ENCODE measurements at regions not wholly inside any gene's neighbourhood (a gene's known extent, or its start where the extent isn't known, plus 50 kb on each side); places are given as distances from the start of the nearest gene placed in this dataset.
"Not testable (repeated sequence)": the region's sequence is repeated elsewhere in the genome, so short reads cannot be mapped to it uniquely, and the experiment has no call there.

DNA sequence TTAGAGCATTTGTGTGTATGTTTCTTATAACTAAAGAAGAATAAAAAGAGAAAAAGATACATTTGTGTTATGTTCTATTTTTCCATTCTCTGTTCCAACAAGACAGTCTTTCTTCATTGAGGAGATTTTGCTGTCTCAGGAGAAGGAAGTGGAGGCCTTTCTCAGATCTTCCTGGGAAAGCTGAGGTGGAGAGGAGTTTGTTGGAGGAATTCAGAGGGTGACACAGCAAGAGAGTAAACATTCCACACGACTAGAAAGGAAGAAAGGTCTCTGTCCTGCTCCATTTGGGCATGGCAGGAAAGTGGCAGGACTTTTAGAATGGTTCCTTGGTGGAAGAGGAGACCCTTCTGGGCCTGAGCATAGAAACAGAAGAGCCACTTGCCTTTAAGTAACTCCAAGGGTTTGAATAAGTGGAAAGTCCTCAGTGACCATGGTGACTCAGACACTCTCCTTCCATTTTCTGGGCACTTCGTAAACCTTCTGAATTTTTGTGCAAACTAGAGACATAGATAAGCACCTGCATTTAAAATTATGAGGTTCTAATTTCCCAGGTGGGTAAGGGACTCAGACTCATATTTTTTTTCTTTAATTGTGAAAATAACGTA lies 52.3 kb upstream of the COL5A2 start:
- H3K27me3 ChIP-seq (ENCODE audit: insufficient read depth, insufficient read length): no peaks in the 10 kb centered on the region
- H3K36me3 ChIP-seq (ENCODE audit: insufficient read depth, insufficient read length, low read length): no peaks in the 10 kb centered on the region
- no peak for DNase-seq (ENCODE audit: low read depth, low spot score)
- no peak overlapping the region for H3K4me3 ChIP-seq (ENCODE audit: insufficient read length, low read depth)
- H3K9ac ChIP-seq (ENCODE audit: insufficient read length, low read depth): no peak overlapping the region
- no peak for TF ChIP-seq YY1 (IDR thresholded peaks at IDR 0.05; ENCODE audit: insufficient read depth, insufficient read length)
- no peak for TF ChIP-seq SUZ12 (IDR thresholded peaks at IDR 0.05; ENCODE audit: extremely low read depth, insufficient read depth, insufficient read length)
- TF ChIP-seq ZNF274 (IDR thresholded peaks at IDR 0.05; ENCODE audit: low read depth, low read length): no peak
- H3K9me3 ChIP-seq (ENCODE audit: insufficient read depth, low read length): no peaks in the 10 kb centered on the region
- no peaks in the 10 kb centered on the region for H3K4me1 ChIP-seq (ENCODE audit: insufficient read depth, insufficient read length)

DNA sequence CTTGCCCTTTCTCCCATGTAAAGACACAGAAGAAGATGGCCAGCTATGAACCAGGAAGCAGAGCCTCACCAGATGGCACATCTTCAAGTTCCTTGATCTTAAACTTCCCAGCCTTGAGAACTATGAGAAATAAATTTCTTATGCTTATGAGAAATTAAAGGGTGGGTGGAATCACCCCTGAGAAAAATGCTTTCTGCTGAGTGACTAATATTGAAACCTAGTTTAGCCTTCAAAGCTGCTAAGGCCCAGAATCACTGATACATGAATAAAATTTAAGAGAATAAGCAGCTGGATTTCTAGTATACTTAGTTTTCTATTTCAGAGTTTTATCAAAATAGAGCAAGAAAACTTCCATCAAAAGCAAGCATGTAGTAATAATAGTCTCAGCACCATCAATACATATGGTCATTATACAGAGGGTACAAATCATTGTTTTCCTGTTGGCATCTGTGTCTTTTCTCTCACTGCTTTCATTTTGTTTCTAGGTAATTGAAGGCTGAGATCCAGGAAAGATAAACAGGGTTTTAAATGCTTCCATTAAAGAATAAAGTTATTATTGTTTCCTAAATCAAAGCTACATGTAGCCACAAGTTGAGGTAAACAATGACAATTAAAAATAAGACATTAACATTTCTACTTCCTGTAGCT lies 53.3 kb upstream of the COL5A2 start:
- H3K27me3 ChIP-seq (ENCODE audit: insufficient read depth, insufficient read length): no peaks in the 10 kb centered on the region
- no peak for TF ChIP-seq SUZ12 (IDR thresholded peaks at IDR 0.05; ENCODE audit: extremely low read depth, insufficient read depth, insufficient read length)
- no peak for TF ChIP-seq YY1 (IDR thresholded peaks at IDR 0.05; ENCODE audit: insufficient read depth, insufficient read length)
- TF ChIP-seq ZNF274 (IDR thresholded peaks at IDR 0.05; ENCODE audit: low read depth, low read length): no peak
- no peaks in the 10 kb centered on the region for H3K36me3 ChIP-seq (ENCODE audit: insufficient read depth, insufficient read length, low read length)
- no peaks in the 10 kb centered on the region for H3K4me1 ChIP-seq (ENCODE audit: insufficient read depth, insufficient read length)
- no peak for DNase-seq (ENCODE audit: low read depth, low spot score)
- no peak overlapping the region for H3K4me3 ChIP-seq (ENCODE audit: insufficient read length, low read depth)
- no peaks in the 10 kb centered on the region for H3K9me3 ChIP-seq (ENCODE audit: insufficient read depth, low read length)
- H3K9ac ChIP-seq (ENCODE audit: insufficient read length, low read depth): no peak overlapping the region

DNA sequence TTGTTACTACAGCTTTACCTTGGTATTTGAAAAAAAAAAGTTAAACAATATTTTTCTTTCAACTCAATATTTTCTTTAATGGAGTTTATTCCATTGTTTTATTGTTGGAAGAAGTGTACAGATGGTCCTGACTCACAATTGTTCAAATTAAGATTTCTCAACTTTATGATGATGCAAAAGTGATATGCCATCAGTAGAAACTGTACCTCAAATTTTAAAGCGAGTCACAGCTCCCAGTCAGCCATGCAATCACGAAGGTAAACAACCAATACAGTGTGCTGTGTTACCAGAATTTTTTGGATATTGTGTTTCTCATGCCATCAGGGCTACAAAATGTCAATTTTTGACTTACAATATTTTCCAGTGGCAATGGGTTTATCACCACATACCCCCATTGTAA lies 54.0 kb upstream of the COL5A2 start:
- Histone ChIP-seq H3K4me3 (ENCODE audit: insufficient read length, low read depth) (no peak overlapping the region), H3K27me3 (ENCODE audit: insufficient read depth, insufficient read length) (no peaks in the 10 kb centered on the region), H3K9ac (ENCODE audit: insufficient read length, low read depth) (no peak overlapping the region), H3K9me3 (ENCODE audit: insufficient read depth, low read length) (no peaks in the 10 kb centered on the region), H3K4me1 (ENCODE audit: insufficient read depth, insufficient read length) (no peaks in the 10 kb centered on the region), H3K36me3 (ENCODE audit: insufficient read depth, insufficient read length, low read length) (no peaks in the 10 kb centered on the region)
- TF ChIP-seq ZNF274 (IDR thresholded peaks at IDR 0.05; ENCODE audit: low read depth, low read length) (no peak), SUZ12 (IDR thresholded peaks at IDR 0.05; ENCODE audit: extremely low read depth, insufficient read depth, insufficient read length) (no peak), YY1 (IDR thresholded peaks at IDR 0.05; ENCODE audit: insufficient read depth, insufficient read length) (no peak)
- no peak for DNase-seq (ENCODE audit: low read depth, low spot score)

DNA sequence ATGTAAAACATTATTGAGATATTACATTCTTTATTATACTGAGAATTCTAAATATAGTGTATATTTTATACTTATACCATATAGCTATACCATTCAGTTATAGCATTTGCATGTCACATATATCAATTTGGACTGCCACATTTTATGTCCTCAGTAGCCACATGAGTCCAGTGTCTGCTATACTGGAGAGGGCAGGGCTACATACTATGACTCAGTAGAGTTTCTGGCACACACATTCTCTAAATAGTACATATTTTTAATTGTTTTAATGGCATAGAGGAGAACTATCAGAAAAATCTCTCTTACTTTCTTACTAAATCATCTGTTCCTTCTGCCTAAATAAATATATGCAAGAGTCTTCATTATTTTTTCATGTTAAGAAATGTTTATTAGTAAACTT lies 55.4 kb upstream of the COL5A2 start:
- Histone ChIP-seq H3K4me1 (ENCODE audit: insufficient read depth, insufficient read length) (no peaks in the 10 kb centered on the region), H3K36me3 (ENCODE audit: insufficient read depth, insufficient read length, low read length) (no peaks in the 10 kb centered on the region), H3K9me3 (ENCODE audit: insufficient read depth, low read length) (no peaks in the 10 kb centered on the region), H3K27me3 (ENCODE audit: insufficient read depth, insufficient read length) (no peaks in the 10 kb centered on the region), H3K4me3 (ENCODE audit: insufficient read length, low read depth) (no peak overlapping the region), H3K9ac (ENCODE audit: insufficient read length, low read depth) (no peak overlapping the region)
- TF ChIP-seq SUZ12 (IDR thresholded peaks at IDR 0.05; ENCODE audit: extremely low read depth, insufficient read depth, insufficient read length) (no peak), ZNF274 (IDR thresholded peaks at IDR 0.05; ENCODE audit: low read depth, low read length) (no peak), YY1 (IDR thresholded peaks at IDR 0.05; ENCODE audit: insufficient read depth, insufficient read length) (no peak)
- no peak for DNase-seq (ENCODE audit: low read depth, low spot score)

DNA sequence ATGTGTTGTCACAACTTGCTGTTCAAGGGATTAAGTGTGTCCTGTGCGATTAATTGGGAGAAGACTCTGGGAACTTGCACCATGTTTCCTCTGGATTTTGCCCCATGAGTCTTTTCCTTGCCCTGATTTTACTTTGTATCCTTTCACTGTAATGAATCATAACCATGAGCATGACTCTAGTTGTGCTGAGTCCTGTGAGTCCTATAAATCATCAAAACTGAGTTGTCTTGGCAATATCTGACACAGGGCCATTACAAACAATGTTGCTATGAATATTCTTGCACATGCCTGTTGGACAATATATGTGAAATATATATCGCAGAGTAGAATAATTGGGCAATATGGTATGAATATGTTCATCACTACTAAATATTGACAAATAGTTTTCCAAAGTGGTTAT lies 56.5 kb upstream of the COL5A2 start:
- H3K4me3 ChIP-seq (ENCODE audit: insufficient read length, low read depth): no peak overlapping the region
- no peak for DNase-seq (ENCODE audit: low read depth, low spot score)
- TF ChIP-seq ZNF274 (IDR thresholded peaks at IDR 0.05; ENCODE audit: low read depth, low read length) (no peak), SUZ12 (IDR thresholded peaks at IDR 0.05; ENCODE audit: extremely low read depth, insufficient read depth, insufficient read length) (no peak), YY1 (IDR thresholded peaks at IDR 0.05; ENCODE audit: insufficient read depth, insufficient read length) (no peak)
- no peaks in the 10 kb centered on the region for H3K27me3 ChIP-seq (ENCODE audit: insufficient read depth, insufficient read length)
- H3K4me1 ChIP-seq (ENCODE audit: insufficient read depth, insufficient read length): no peaks in the 10 kb centered on the region
- no peak overlapping the region for H3K9ac ChIP-seq (ENCODE audit: insufficient read length, low read depth)
- H3K9me3 ChIP-seq (ENCODE audit: insufficient read depth, low read length): no peaks in the 10 kb centered on the region
- no peaks in the 10 kb centered on the region for H3K36me3 ChIP-seq (ENCODE audit: insufficient read depth, insufficient read length, low read length)

DNA sequence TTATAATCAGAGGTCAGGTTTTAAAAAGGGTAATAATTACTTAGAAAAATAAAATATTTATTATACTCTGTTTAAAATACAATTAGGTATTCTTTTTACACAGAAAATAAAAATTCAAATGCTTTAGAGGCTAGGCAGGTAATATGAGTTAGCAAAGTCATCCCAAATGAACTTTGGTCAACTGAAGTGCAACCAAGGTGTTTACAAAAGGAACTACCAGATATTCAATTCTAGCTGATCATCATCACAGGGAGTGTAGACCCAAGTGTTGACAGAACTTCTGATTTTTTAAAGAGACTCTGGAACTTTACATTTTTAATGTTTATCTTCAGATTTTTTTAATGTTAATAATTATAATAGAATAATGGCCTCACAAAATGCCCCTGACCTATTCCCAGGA lies 59.3 kb upstream of the COL5A2 start:
- DNase-seq (ENCODE audit: low read depth, low spot score): no peak
- Histone ChIP-seq H3K36me3 (ENCODE audit: insufficient read depth, insufficient read length, low read length) (no peaks in the 10 kb centered on the region), H3K27me3 (ENCODE audit: insufficient read depth, insufficient read length) (no peaks in the 10 kb centered on the region), H3K4me3 (ENCODE audit: insufficient read length, low read depth) (no peak overlapping the region), H3K9ac (ENCODE audit: insufficient read length, low read depth) (no peak overlapping the region), H3K9me3 (ENCODE audit: insufficient read depth, low read length) (peaks cover 7% of the 10 kb centered on the region), H3K4me1 (ENCODE audit: insufficient read depth, insufficient read length) (no peaks in the 10 kb centered on the region)
- no peak for TF ChIP-seq ZNF274 (IDR thresholded peaks at IDR 0.05; ENCODE audit: low read depth, low read length)
- no peak for TF ChIP-seq YY1 (IDR thresholded peaks at IDR 0.05; ENCODE audit: insufficient read depth, insufficient read length)
- no peak for TF ChIP-seq SUZ12 (IDR thresholded peaks at IDR 0.05; ENCODE audit: extremely low read depth, insufficient read depth, insufficient read length)

DNA sequence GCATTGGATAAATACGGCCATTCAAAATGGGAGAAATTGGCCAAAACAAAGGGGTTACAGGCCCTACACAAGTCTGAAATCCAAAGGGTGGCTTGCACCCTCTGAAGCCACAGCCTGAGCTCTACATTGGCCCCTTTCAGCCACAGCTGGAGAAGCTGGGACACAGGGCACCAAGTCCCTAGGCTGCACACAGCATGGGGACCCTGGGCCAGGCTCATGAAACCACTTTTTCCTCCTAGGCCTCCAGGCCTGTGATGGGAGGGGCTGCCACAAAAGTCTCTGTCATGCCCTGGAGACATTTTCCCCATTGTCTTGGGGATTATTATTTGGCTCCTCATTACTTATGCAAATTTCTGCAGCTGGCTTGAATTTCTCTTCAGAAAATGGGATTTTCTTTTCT lies 64.3 kb upstream of the COL5A2 start:
- not testable (repeated sequence) for DNase-seq (ENCODE audit: low read depth, low spot score); H3K36me3 ChIP-seq (ENCODE audit: insufficient read depth, insufficient read length, low read length); H3K27me3 ChIP-seq (ENCODE audit: insufficient read depth, insufficient read length); H3K9me3 ChIP-seq (ENCODE audit: insufficient read depth, low read length); H3K9ac ChIP-seq (ENCODE audit: insufficient read length, low read depth); H3K4me1 ChIP-seq (ENCODE audit: insufficient read depth, insufficient read length); H3K4me3 ChIP-seq (ENCODE audit: insufficient read length, low read depth)
